A549 (cell line): ENCODE measurements at regions not wholly inside any gene's neighbourhood (a gene's known extent, or its start where the extent isn't known, plus 50 kb on each side); places are given as distances from the start of the nearest gene placed in this dataset.

ENCODE experiments used
- BHLHE40 ChIP-seq: IDR thresholded peaks from 2 replicates; pipeline ENCODE4 v1.6.1; 2012; ENCODE audit warnings: low read depth, low read length, inconsistent platforms
- CBX8 ChIP-seq: fragments of 200-600 bp; sonication (generic); IDR thresholded peaks from 2 replicates; pipeline ENCODE4 v1.6.1; 2016
- CEBPB ChIP-seq, 2 experiments: fragments of >200 bp in 1 of 2; sonication (Bioruptor Twin) in 1 of 2; formaldehyde crosslinking in 1 of 2; IDR thresholded peaks; 2 replicates each; pipeline ENCODE4 v1.6.1; 2012 to 2016
- CTCF ChIP-seq: fragments of >200 bp; sonication (Bioruptor Twin); formaldehyde crosslinking; IDR thresholded peaks from 3 replicates; pipeline ENCODE4 v1.5.1; 2016
- EP300 ChIP-seq, 2 experiments: fragments of >200 bp; sonication (Bioruptor Twin); formaldehyde crosslinking; IDR thresholded peaks; 2 replicates in 1 of 2; 3 replicates in 1 of 2; pipeline ENCODE4 v1.6.1; 2016 to 2017
- HDAC2 ChIP-seq: fragments of 200-600 bp; sonication (generic); IDR thresholded peaks from 2 replicates; pipeline ENCODE4 v1.6.1; 2016
- HOXB13 ChIP-seq: fragments of 250-450 bp; sonication (Bioruptor Pico); IDR thresholded peaks from 2 replicates; pipeline ENCODE4 v1.5.0; 2020; ENCODE audit warnings: low read depth, mild to moderate bottlenecking, moderate library complexity
- JUN ChIP-seq, 2 experiments: fragments of >200 bp; sonication (Bioruptor Twin); formaldehyde crosslinking; IDR thresholded peaks; 2 replicates in 1 of 2; 3 replicates in 1 of 2; pipeline ENCODE4 v1.6.1; 2016 to 2017
- MAFK ChIP-seq: fragments of 450-650 bp; IDR thresholded peaks from 2 replicates; pipeline ENCODE4 v1.6.1; 2014; ENCODE audit not compliant: partially characterized antibody
- POLR2A ChIP-seq: IDR thresholded peaks from 2 replicates; pipeline ENCODE4 v1.6.1; 2012; ENCODE audit warnings: mild to moderate bottlenecking, low read length
- RAD21 ChIP-seq, 2 experiments: fragments of >200 bp in 1 of 2; sonication (Bioruptor Twin) in 1 of 2; formaldehyde crosslinking in 1 of 2; IDR thresholded peaks in 1 of 2; conservative IDR thresholded peaks in 1 of 2; 2 replicates in 1 of 2; 3 replicates in 1 of 2; pipeline ENCODE4 v1.6.1; 2012 to 2018; ENCODE audit warnings: inconsistent platforms in 1 of 2
- RFX5 ChIP-seq: fragments of 450-650 bp; IDR thresholded peaks from 2 replicates; pipeline ENCODE4 v1.7.1; 2014; ENCODE audit warnings: antibody characterized with exemption, mild to moderate bottlenecking, moderate library complexity
- TP53 ChIP-seq: fragments of 250-450 bp; sonication (Bioruptor Pico); IDR thresholded peaks from 2 replicates; pipeline ENCODE4 v1.5.0; 2021; ENCODE audit warnings: mild to moderate bottlenecking, moderate library complexity
- TF ChIP-seq, protein P1 (sequence below): IDR thresholded peaks from 2 replicates; pipeline ENCODE4 v1.6.1; 2012

DNA sequence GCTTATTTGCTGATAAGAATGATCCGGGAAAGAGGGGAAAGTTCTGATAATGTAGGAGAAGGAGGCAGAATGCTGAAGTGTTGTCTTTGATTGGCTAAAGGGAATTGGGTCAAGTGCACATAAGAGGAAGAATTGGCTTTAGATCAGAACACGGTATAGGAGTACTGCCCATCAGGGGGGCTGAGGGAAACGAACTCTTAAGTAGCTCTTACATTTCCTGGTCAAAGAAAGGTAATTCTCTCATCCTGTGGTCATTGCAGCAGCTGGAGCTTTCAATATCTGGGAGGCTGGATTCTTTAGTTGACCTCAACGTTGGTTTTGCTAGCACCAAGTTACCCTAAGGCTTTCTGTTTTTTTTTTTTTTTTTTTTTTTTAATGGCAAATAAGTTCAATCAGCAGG, 178.7 kb upstream of the NR3C1 start:
- TF ChIP-seq CTCF (no peak), CBX8 (no peak), POLR2A (no peak), HOXB13 (CRISPR knock-in tag) (no peak), CEBPB (IDR thresholded peaks at IDR 0.05) (no peak), RAD21 (conservative IDR thresholded peaks at IDR 0.05 in 1 of 2, IDR thresholded peaks at IDR 0.05 in 1 of 2) (no peak), RFX5 (no peak), BHLHE40 (no peak), HDAC2 (no peak), MAFK (no peak), TP53 (CRISPR knock-in tag) (no peak), EP300 (IDR thresholded peaks at IDR 0.05) (no peak), JUN (IDR thresholded peaks at IDR 0.05) (no peak)
- TF ChIP-seq, protein P1, sequence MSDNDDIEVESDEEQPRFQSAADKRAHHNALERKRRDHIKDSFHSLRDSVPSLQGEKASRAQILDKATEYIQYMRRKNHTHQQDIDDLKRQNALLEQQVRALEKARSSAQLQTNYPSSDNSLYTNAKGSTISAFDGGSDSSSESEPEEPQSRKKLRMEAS: no peak
